Body of pancreas (tissue), 4 donors: ENCODE measurements at regions not wholly inside any gene's neighbourhood (a gene's known extent, or its start where the extent isn't known, plus 50 kb on each side); places are given as distances from the start of the nearest gene placed in this dataset.

Source experiments
- POLR2A ChIP-seq, 3 donors: fragments of 450-650 bp; IDR thresholded peaks; one replicate each; pipeline ENCODE4 v1.6.1; 2016; ENCODE audit warnings: antibody characterized with exemption in 3 of 3, mild to moderate bottlenecking in 2 of 3
- TF ChIP-seq, protein P1 (sequence below), 7 experiments: fragments of 450-650 bp in 4 of 7; fragments of 200-600 bp in 3 of 7; sonication (generic) in 3 of 7; IDR thresholded peaks; one replicate each; pipeline ENCODE4 v1.5.1; 2016 to 2019; ENCODE audit warnings: antibody characterized with exemption in 7 of 7

- TF ChIP-seq, protein P1, sequence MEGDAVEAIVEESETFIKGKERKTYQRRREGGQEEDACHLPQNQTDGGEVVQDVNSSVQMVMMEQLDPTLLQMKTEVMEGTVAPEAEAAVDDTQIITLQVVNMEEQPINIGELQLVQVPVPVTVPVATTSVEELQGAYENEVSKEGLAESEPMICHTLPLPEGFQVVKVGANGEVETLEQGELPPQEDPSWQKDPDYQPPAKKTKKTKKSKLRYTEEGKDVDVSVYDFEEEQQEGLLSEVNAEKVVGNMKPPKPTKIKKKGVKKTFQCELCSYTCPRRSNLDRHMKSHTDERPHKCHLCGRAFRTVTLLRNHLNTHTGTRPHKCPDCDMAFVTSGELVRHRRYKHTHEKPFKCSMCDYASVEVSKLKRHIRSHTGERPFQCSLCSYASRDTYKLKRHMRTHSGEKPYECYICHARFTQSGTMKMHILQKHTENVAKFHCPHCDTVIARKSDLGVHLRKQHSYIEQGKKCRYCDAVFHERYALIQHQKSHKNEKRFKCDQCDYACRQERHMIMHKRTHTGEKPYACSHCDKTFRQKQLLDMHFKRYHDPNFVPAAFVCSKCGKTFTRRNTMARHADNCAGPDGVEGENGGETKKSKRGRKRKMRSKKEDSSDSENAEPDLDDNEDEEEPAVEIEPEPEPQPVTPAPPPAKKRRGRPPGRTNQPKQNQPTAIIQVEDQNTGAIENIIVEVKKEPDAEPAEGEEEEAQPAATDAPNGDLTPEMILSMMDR (IDR thresholded peaks at IDR 0.05), result no peak
- no peak for TF ChIP-seq POLR2A (IDR thresholded peaks at IDR 0.05)
Measured at GRCh38 chr1:232473900-232474299, 156.0 kb downstream of the SIPA1L2 start.
